ENCODE measurements at regions not wholly inside any gene's neighbourhood (a gene's known extent, or its start where the extent isn't known, plus 50 kb on each side); places are given as distances from the start of the nearest gene placed in this dataset.
"Not testable (repeated sequence)": the region's sequence is repeated elsewhere in the genome, so short reads cannot be mapped to it uniquely, and the experiment has no call there.

DNA sequence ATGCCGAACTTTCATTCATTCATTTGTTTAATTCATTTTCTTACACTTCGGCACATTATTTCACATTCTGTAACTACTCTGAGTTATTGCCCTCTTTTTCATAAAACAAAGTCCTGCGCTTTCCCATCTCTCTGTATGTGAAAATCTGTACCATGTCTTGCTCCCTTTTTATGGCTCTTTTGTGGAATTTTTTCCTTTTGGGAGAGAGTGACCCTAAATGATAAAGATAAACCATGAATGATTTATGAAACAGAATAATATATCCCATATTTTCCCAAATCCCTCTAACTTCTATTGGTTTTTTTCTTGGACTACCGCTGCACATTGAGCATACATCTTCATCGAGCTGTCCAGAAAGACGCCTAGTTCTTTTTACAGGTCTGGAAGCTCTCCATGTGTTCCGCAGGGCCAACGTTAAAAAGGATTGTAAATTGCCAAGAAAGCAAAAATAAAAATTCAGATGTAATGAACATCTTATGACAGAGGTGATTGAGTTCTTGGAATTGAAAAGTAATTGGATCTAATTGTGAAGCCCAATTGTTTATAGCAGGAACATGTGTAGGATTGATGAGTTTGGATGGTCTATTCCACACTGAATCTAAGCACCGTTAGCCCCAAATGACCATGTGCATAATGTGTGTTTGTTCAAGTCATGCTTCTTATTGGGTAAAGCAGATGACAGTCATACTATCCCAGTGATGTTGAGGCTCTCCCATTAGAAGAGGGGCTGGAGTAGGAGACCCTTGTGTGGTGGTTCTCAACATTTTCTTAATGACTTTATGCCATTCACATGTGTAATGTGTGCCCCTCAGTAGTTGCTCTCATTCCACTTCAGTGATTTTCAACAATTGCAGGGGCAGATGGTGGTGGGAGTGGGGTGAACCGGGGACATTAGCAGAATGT lies 378.9 kb downstream of the DLEU7 start:
- DNase-seq: no peak

GRCh38 chr13:50466456-50466855 lies 377.0 kb downstream of the DLEU7 start:
- no peak for DNase-seq

DNA sequence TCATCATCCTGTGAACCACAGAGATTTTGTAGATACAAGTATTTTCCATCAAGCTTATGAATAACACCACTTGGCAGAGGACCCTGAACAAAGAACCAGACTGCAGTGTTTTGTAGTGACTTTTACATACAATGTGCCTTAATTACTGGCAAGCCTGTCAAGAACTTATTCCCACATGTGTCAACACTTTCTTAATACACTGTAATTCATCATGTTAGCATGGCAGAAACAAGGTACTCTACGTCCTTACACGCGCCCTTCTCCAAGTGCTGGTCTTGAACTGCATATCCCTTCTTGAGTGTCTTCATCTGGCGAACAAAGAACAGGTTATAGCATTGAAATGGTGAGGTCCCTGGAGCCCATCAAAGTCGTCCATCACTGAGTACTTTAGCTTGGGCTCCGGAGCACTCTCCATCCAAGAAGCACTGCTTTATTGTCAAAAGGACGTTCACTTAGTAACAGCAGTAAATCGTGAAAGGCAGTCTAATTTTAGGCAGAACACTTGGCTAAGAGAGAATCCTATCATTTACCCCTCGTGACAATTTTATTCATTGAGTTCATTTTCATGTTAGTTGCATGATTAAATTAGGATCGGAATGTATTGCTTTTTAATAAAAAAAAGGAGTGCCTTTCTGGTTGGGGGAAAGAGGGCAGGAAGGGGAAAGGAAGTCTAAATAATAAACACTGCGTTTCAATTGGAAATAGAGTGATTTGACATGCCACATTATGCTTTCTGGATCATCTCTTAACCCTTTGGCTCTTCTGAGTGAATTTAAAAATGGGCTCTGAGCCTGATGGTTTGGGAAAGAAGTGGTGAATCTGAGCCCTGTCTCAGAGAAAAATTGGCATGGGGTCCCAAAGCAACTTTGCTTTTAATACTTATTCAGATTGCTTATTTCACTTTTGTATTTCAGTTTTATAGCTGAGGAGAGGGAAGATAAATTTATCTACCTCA lies 376.1 kb downstream of the DLEU7 start:
- DNase-seq: no peak

DNA sequence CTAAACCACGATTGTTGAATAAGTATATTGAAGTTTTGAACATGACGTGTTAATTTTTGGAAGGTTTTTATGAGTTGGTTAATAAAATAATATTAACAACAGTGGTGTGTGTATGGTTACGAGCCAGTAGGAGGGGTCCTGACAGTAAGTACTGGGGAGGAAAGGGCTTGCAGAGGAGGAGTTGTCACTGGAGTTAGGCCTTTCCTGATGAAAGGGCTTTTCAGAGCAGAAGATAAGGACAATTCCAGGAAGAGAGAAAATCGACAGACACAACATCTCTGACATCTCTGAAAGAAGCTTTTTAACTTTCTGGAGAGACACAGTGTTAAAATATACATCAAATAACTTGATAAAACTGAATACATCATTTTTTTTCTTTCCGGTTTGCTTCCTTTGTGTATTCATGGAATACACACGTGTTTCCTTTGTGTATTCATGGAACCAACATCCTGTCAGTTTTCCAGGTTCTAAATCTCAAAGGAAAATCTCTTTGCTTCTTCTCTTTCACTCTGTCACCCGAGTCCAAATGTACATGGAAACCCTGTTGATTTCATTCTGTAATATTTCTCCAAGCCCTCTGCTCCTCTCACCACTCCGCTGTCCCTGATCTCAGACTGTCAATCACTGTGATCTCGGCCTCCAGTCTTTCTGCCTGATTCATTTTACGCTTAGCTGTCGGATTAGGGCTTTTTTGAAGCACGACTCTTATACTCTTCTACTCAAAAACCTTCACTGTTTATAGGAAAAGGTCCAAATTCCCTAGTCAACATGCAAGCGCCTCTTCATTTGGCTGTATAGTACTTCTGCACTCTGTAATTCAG lies 374.4 kb downstream of the DLEU7 start:
- DNase-seq: no peak

DNA sequence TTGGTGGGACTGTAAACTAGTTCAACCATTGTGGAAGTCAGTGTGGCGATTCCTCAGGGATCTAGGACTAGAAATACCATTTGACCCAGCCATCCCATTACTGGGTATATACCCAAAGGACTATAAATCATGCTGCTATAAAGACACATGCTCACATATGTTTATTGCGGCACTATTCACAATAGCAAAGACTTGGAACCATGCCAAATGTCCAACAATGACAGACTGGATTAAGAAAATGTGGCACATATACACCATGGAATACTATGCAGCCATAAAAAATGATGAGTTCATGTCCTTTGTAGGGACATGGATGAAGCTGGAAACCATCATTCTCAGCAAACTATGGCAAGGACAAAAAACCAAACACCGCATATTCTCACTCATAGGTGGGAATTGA lies 370.4 kb downstream of the DLEU7 start:
- not testable (repeated sequence) for DNase-seq

DNA sequence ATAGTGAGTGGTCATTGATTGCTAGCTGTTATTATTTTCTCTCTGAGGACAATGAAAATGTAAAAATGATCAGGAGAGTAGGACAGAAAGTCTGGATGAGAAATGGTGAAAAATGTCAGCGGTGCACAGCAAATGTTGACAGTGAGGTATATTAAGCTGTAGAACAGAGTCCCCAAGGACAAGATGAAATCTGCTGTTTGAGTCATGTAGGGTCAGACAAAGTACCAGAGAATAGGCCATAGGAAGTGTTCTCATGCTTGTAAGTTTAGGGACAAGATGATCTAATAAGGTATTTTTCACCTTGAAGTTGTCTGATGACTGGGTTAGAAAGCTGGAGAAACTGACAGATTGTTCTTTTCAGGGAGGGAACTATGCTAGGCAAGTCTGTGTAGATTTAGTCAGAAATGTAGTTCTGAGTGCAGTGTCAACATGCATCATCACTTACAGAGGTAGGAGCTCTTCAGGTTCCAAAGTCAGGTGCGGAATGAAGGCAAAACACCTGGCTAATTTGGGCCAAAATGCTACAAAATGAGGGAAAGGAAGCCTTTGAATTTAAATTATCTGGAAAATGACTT lies 369.3 kb downstream of the DLEU7 start:
- DNase-seq: no peak

GRCh38 chr13:50476577-50477285 lies 366.8 kb downstream of the DLEU7 start:
- DNase-seq: no peak

DNA sequence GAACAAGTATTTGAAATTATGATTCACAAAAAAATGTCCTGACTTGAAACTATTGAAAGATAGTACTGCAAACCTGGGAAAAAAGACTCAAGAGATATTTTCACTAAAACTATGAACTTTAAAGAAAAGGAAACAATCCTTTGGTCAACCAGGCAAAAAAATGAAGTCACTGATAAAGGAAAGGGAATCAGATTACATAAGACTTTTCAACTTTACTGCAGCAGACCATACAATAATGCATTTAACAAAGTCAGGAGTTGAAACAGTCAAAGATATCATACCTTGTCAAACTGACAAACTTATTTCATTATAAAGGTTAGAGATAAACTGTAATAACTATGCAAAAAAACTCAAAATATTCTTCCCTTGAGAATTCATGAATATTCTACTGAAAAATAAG lies 361.6 kb downstream of the DLEU7 start:
- DNase-seq: no peak

DNA sequence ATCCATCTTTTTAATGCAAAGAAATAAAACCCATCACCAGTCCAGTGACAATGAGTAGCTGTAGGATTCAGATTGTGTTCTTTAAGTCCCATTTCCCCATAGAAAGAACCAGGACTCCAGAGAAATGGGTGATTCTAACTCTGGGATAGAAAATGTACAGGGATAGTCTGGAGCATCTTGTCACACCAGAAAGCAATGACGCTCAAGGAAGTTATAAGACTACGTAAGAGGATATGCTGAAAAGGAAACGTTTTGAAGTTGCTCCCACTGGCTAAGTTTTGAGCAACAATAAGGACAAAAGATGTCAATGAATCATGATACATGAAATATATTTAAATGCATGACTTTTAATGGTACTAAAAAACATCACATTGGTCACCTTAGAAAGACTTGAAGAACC lies 360.1 kb downstream of the DLEU7 start:
- DNase-seq: no peak

DNA sequence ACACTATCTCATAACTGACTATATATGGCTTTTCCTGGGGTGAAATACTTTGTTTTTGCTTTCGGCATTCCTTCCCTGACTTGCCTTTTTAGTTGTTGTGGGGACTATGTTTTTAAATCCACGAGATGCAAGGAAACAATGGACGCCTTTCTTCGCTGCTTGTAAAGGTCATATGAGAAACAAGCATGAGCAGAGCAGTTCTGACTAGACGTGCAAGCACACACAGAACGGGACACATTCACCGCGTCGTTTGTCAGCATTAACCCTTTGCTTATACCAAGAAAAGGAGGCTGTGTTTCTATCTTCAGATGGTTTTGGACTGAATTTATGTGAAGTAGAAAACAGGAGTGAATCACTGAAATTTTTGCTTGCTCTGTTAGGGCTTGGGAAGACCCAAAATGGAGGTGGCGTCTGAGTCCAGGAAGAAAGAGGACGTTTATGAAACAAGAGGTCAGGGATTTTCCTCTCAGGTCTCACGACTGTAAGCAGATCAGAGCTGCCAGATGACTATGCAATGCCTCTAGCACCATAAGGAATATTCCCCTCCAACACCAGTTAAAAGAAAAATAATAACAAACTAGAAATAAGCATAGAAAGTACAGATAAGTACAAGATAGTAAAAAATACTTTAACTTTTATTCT lies 358.9 kb downstream of the DLEU7 start:
- DNase-seq: no peak

- DNase-seq: no peak
Observed at GRCh38 chr13:50485979-50486935, 357.2 kb downstream of the DLEU7 start.

GRCh38 chr13:50493683-50494082 lies 349.8 kb downstream of the DLEU7 start:
- DNase-seq: no peak

DNA sequence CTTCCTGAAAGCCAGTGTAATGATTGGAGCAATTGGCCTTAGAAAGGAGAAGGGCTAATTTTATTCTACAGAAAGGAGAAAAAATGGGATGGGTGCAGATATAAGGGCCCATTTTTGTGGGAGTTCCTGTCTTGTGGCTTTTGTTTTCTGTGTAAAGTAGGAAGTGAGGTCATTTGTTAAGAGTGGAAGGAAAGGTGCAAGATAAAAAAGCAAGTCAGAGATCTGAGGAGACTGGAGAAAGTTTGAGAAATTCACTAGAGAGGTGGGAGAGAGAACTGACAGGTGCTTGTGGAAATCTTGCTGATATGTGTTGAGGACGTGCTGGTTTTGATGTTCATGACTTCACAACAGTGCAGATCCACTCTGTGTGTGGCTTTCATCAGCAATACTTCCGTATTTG lies 349.4 kb downstream of the DLEU7 start:
- no peak for DNase-seq

GRCh38 chr13:50503212-50503611 lies 340.3 kb downstream of the DLEU7 start:
- not testable (repeated sequence) for DNase-seq

- no peak for DNase-seq
Observed at GRCh38 chr13:50509167-50509566, 334.3 kb downstream of the DLEU7 start.

GRCh38 chr13:50509771-50510441 lies 333.6 kb downstream of the DLEU7 start:
- no peak for DNase-seq

- DNase-seq: not testable (repeated sequence)
Observed at GRCh38 chr13:50510885-50511545, 332.5 kb downstream of the DLEU7 start.

- no peak for DNase-seq
Observed at GRCh38 chr13:50511877-50512341, 331.6 kb downstream of the DLEU7 start.
